ENCODE measurements at regions not wholly inside any gene's neighbourhood (a gene's known extent, or its start where the extent isn't known, plus 50 kb on each side); places are given as distances from the start of the nearest gene placed in this dataset.

- TF ChIP-seq ZNF800 (CRISPR knock-in tag; IDR thresholded peaks at IDR 0.05) = 0 out of 2 replicates have a peak, but pooled peaks have one; percentile 61
- no peak for TF ChIP-seq ATF5 (CRISPR knock-in tag; IDR thresholded peaks at IDR 0.05; ENCODE audit: low read depth)
- TF ChIP-seq NCOA1 (CRISPR knock-in tag; IDR thresholded peaks at IDR 0.05) = no peak
- no peak for TF ChIP-seq ZFYVE20 (CRISPR knock-in tag; IDR thresholded peaks at IDR 0.05; ENCODE audit: borderline replicate concordance, low read depth)
- TF ChIP-seq ATF6 (CRISPR knock-in tag; conservative IDR thresholded peaks at IDR 0.05) = no peak
- TF ChIP-seq PITX1 (CRISPR knock-in tag; IDR thresholded peaks at IDR 0.05) = peak; percentile 92
- TF ChIP-seq ZNF605 (CRISPR knock-in tag; IDR thresholded peaks at IDR 0.05) = peak; percentile 50; the same call in 1 of the 2 replicates
- TF ChIP-seq GMEB1 (CRISPR knock-in tag; IDR thresholded peaks at IDR 0.05; ENCODE audit: borderline replicate concordance) = peak; percentile 51; the same call in 1 of the 2 replicates
- no peak; the same call in 1 of the 2 replicates for TF ChIP-seq KAT8 (CRISPR knock-in tag; IDR thresholded peaks at IDR 0.05)
- TF ChIP-seq ZNF609 (CRISPR knock-in tag; IDR thresholded peaks at IDR 0.05; ENCODE audit: borderline replicate concordance) = peak; percentile 92
- TF ChIP-seq ZNF441 (CRISPR knock-in tag; IDR thresholded peaks at IDR 0.05; ENCODE audit: borderline replicate concordance) = no peak
- TF ChIP-seq DR1 (CRISPR knock-in tag; IDR thresholded peaks at IDR 0.05) = no peak; the same call in 1 of the 2 replicates
- TF ChIP-seq CBFB (CRISPR knock-in tag; IDR thresholded peaks at IDR 0.05) = no peak
- peak; percentile 68; the same call in 1 of the 2 replicates for TF ChIP-seq HHEX (CRISPR knock-in tag; IDR thresholded peaks at IDR 0.05)
- no peak for TF ChIP-seq ZNF777 (CRISPR knock-in tag; IDR thresholded peaks at IDR 0.05)
- TF ChIP-seq ZNF510 (CRISPR knock-in tag; IDR thresholded peaks at IDR 0.05; ENCODE audit: low read depth) = no peak
- peak; percentile 38; the same call in 1 of the 2 replicates for TF ChIP-seq RBAK (CRISPR knock-in tag; IDR thresholded peaks at IDR 0.05)
- no peak for TF ChIP-seq ATAD3A (CRISPR knock-in tag; IDR thresholded peaks at IDR 0.05)
Observed at GRCh38 chr7:155953781-155954549, 141.7 kb upstream of the SHH start (continued).

All from HepG2 (cell line).